HG02798 (cell line): ENCODE measurements at regions not wholly inside any gene's neighbourhood (a gene's known extent, or its start where the extent isn't known, plus 50 kb on each side); places are given as distances from the start of the nearest gene placed in this dataset.

Experiments used
- ATAC-seq: cut with Tn5 transposase; IDR thresholded peaks from one replicate; pipeline ENCODE4 v1.9.1; 2021; ENCODE audit warnings: mild to moderate bottlenecking; ENCODE audit not compliant: unreplicated experiment, poor library complexity

GRCh38 chr14:89013698-89014568, 189.5 kb downstream of the TTC8 start:
- ATAC-seq, result no peak

GRCh38 chr14:89014569-89014850, 190.1 kb downstream of the TTC8 start:
- ATAC-seq, result no peak

GRCh38 chr14:89015016-89015415, 190.6 kb downstream of the TTC8 start:
- no peak for ATAC-seq

GRCh38 chr14:89017417-89017816, 193.0 kb downstream of the TTC8 start:
- ATAC-seq, result no peak

- ATAC-seq, result no peak
Observed at GRCh38 chr14:89022274-89022673, 197.8 kb downstream of the TTC8 start.

GRCh38 chr14:89024691-89025090, 200.2 kb downstream of the TTC8 start:
- ATAC-seq, result no peak

- no peak for ATAC-seq
Observed at GRCh38 chr14:89025561-89026236, 201.2 kb downstream of the TTC8 start.

- ATAC-seq, result peak; percentile 91
Observed at GRCh38 chr14:89027097-89027740, 202.8 kb downstream of the TTC8 start.

- ATAC-seq, result no peak
Observed at GRCh38 chr14:89028462-89029134, 204.1 kb downstream of the TTC8 start.

GRCh38 chr14:89029961-89030694, 205.7 kb downstream of the TTC8 start:
- no peak for ATAC-seq

GRCh38 chr14:89030921-89031320, 206.5 kb downstream of the TTC8 start:
- no peak for ATAC-seq

GRCh38 chr14:89032086-89032649, 207.7 kb downstream of the TTC8 start:
- ATAC-seq, result no peak

GRCh38 chr14:89033756-89034155, 209.3 kb downstream of the TTC8 start:
- ATAC-seq, result no peak

GRCh38 chr14:89036371-89036770, 211.9 kb downstream of the TTC8 start:
- no peak for ATAC-seq

- ATAC-seq, result no peak
Observed at GRCh38 chr14:89037065-89037464, 212.6 kb downstream of the TTC8 start.

GRCh38 chr14:89040080-89040459, 215.6 kb downstream of the TTC8 start:
- ATAC-seq, result peak; percentile 6

GRCh38 chr14:89040460-89041256, 216.2 kb downstream of the TTC8 start:
- peak; percentile 73 for ATAC-seq

- no peak for ATAC-seq
Observed at GRCh38 chr14:89041257-89041582, 216.8 kb downstream of the TTC8 start.

- ATAC-seq, result no peak
Observed at GRCh38 chr14:89042021-89042420, 217.6 kb downstream of the TTC8 start.
